ENCODE measurements at regions not wholly inside any gene's neighbourhood (a gene's known extent, or its start where the extent isn't known, plus 50 kb on each side); places are given as distances from the start of the nearest gene placed in this dataset.

GRCh38 chr9:130755377-130756007 is 61.9 kb downstream of the EXOSC2 start:
- TF ChIP-seq CTCF (IDR thresholded peaks at IDR 0.05 in 8 of 11, conservative IDR thresholded peaks at IDR 0.05 in 3 of 11), result no peak
- TF ChIP-seq POLR2A (IDR thresholded peaks at IDR 0.05), result no peak
- TF ChIP-seq POLR2AphosphoS5 (IDR thresholded peaks at IDR 0.05), result peak in 2 of 3 donors; percentile 71 to 72
- Histone ChIP-seq H3K4me3 (no peak overlapping the region), H3K9me3 (no peaks in the 10 kb centered on the region), H3K27me3 (replicated peaks in 1 of 7) (no peaks in the 10 kb centered on the region), H3K4me1 (peaks cover 12 to 42% (median 31%) of the 10 kb centered on the region in 6 donors), H3K27ac (peak overlapping the region; percentile 3 to 79 (median 54)), H3K36me3 (no peaks in the 10 kb centered on the region)
- 52 to 66% (median 57%) methylated on average over 10 of the region's 10 CpGs for WGBS, 5 donors
- intact Hi-C loops (cut with DNase I; ENCODE audit: low total_unique reads), result no loop called here
- no peak for DNase-seq

GRCh38 chr9:130756037-130756436 is 62.5 kb downstream of the EXOSC2 start:
- H3K4me1 ChIP-seq, result peaks cover 12 to 43% (median 31%) of the 10 kb centered on the region in 6 donors
- TF ChIP-seq CTCF (IDR thresholded peaks at IDR 0.05 in 8 of 11, conservative IDR thresholded peaks at IDR 0.05 in 3 of 11) (no peak), POLR2A (IDR thresholded peaks at IDR 0.05) (no peak), POLR2AphosphoS5 (IDR thresholded peaks at IDR 0.05) (no peak)

GRCh38 chr9:130756455-130757152 is 63.0 kb downstream of the EXOSC2 start:
- no peak overlapping the region for H3K4me3 ChIP-seq
- no peaks in the 10 kb centered on the region for H3K36me3 ChIP-seq
- H3K27ac ChIP-seq, result peak overlapping the region in 6 of 8 donors; percentile 3 to 79 (median 64)
- no peaks in the 10 kb centered on the region for H3K9me3 ChIP-seq
- TF ChIP-seq POLR2AphosphoS5 (IDR thresholded peaks at IDR 0.05), result no peak
- no peak for TF ChIP-seq CTCF (IDR thresholded peaks at IDR 0.05 in 8 of 11, conservative IDR thresholded peaks at IDR 0.05 in 3 of 11)
- no peaks in the 10 kb centered on the region for H3K27me3 ChIP-seq (replicated peaks in 1 of 7)
- H3K4me1 ChIP-seq, result peaks cover 12 to 48% (median 31%) of the 10 kb centered on the region in 6 donors
- DNase-seq, result no peak
- WGBS, 5 donors, result 44 to 52% (median 51%) methylated on average over 7 of the region's 7 CpGs
- intact Hi-C loops (cut with DNase I; ENCODE audit: low total_unique reads), result no loop called here

More at GRCh38 chr9:130756037-130756436, 62.5 kb downstream of the EXOSC2 start:
- Histone ChIP-seq H3K36me3 (no peaks in the 10 kb centered on the region), H3K9me3 (no peaks in the 10 kb centered on the region), H3K27ac (peak overlapping the region; percentile 3 to 79 (median 54)), H3K27me3 (replicated peaks in 1 of 7) (no peaks in the 10 kb centered on the region), H3K4me3 (no peak overlapping the region)
- DNase-seq, result no peak
- intact Hi-C loops (cut with DNase I; ENCODE audit: low total_unique reads), result no loop called here
- WGBS, 5 donors, result 3 to 13% (median 9%) methylated on average over 2 of the region's 2 CpGs

- no peaks in the 10 kb centered on the region for H3K9me3 ChIP-seq
- intact Hi-C loops (cut with DNase I; ENCODE audit: low total_unique reads), result no loop called here
- H3K4me3 ChIP-seq, result no peak overlapping the region
- no peaks in the 10 kb centered on the region for H3K36me3 ChIP-seq
- no peaks in the 10 kb centered on the region for H3K27me3 ChIP-seq (replicated peaks in 1 of 7)
- H3K27ac ChIP-seq, result no peak overlapping the region
- whole genome bisulfite sequencing, 5 donors, result 78 to 95% (median 80%) methylated on average over 4 of the region's 4 CpGs
- no peak for TF ChIP-seq POLR2A (IDR thresholded peaks at IDR 0.05)
- peaks cover 14 to 75% (median 45%) of the 10 kb centered on the region in 6 donors for H3K4me1 ChIP-seq
- no peak for DNase-seq
These were observed 66.2 kb downstream of the EXOSC2 start for GRCh38 chr9:130759738-130760137.
